Heart left ventricle (tissue), 13 donors: ENCODE measurements at regions not wholly inside any gene's neighbourhood (a gene's known extent, or its start where the extent isn't known, plus 50 kb on each side); places are given as distances from the start of the nearest gene placed in this dataset.

ENCODE experiments used
- CTCF ChIP-seq, 12 donors: fragments of 200-600 bp; sonication (generic) in 4 of 12; IDR thresholded peaks; one replicate each; pipeline versions ENCODE4 v1.5.0 to v1.8.0; 2018 to 2022; ENCODE audit warnings: antibody characterized with exemption in 12 of 12, mild to moderate bottlenecking in 5 of 12
- POLR2A ChIP-seq, 2 donors: fragments of 450-650 bp; IDR thresholded peaks; one replicate each; pipeline ENCODE4 v1.6.1; 2017; ENCODE audit warnings: antibody characterized with exemption in 2 of 2, mild to moderate bottlenecking in 2 of 2, moderate library complexity in 2 of 2
- donor health status: ischemic (EF 13 %, LVEDD 7.1; RV severe dilation, severe dysfunction).
- donor health status: DM: no; HTN: yes; CAD: no.
- donor health status: DM: no; HTN: no; CAD: no.
- donor health status: ischemic (EF 25% LVEDD 6.9; RV normal size, moderate dysfunction).
- donor health status: ischemic (EF 25% LVEDD 5.7; RV mildly dilated, moderate dysfunction).
- donor health status: ischemic (EF 35%, LVEDD 5.7; RV mildly dilated, moderate dysfunction).
- donor health status: nonischemic (EF 11% LVEDD 7.7; RV severe dilation, severe dysfunction).
- donor health status: DM: yes; HTN: yes; CAD: no.
- donor health status: PGD.
- donor health status: ischemic (EF 29% LVEDD 5.4; RV normal size, mild dysfunction).
- donor health status: nonischemic (EF 23%, LVEDD 6.1; RV moderate dilation, normal function).

GRCh38 chr12:93081810-93082165 is 152.7 kb upstream of the EEA1 start:
- no peak for TF ChIP-seq CTCF (IDR thresholded peaks at IDR 0.05)
- no peak for TF ChIP-seq POLR2A (IDR thresholded peaks at IDR 0.05)
